ENCODE measurements at regions not wholly inside any gene's neighbourhood (a gene's known extent, or its start where the extent isn't known, plus 50 kb on each side); places are given as distances from the start of the nearest gene placed in this dataset.

DNA sequence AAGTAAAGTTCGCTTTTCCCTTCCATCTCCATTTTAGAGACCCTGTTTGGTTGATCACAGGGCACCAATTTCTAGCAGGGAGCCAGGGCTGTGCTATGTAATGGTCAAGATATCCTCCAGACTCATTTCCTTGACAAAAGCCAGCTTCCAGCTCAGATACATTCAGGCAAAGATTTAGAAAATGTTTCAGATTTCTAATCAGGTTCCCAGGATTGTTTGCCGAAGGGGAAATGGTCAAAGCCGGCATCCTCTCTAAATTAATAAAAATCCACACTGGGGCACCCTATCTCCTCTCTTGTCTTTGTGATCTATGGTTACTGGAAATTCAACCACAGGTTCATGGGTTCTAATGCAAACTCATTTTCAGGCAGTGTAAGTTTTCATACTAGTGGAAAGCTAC lies 686.8 kb upstream of the KIF2B start:
- Histone ChIP-seq H3K23ac (ENCODE audit: low read depth, low read length) (no peak overlapping the region), H3K79me1 (ENCODE audit: low read depth in 1 of 2, low read length in 2 of 2) (no peaks in the 10 kb centered on the region), H2BK15ac (ENCODE audit: low read depth, low read length) (no peak overlapping the region), H2BK5ac (ENCODE audit: low read depth, low read length, poor library complexity, severe bottlenecking) (no peak overlapping the region), H2BK20ac (ENCODE audit: low read depth, low read length) (no peak overlapping the region), H3K4me3 (ENCODE audit: insufficient read depth, low read depth, low read length) (no peak overlapping the region), H3K36me3 (ENCODE audit: control insufficient read depth, insufficient read depth, low read length) (no peaks in the 10 kb centered on the region), H4K20me1 (ENCODE audit: insufficient read depth, low read length) (no peaks in the 10 kb centered on the region), H4K5ac (ENCODE audit: low read depth, low read length) (no peak overlapping the region), H3K9me3 (ENCODE audit: control insufficient read depth, insufficient read depth, low read length) (peaks cover 2% of the 10 kb centered on the region), H3K27ac (ENCODE audit: insufficient read depth, low read length) (no peak overlapping the region), H3K4ac (ENCODE audit: low read depth, low read length) (no peak overlapping the region), H3K14ac (replicated peaks; ENCODE audit: low read depth, low read length) (no peak overlapping the region), H3K4me1 (ENCODE audit: control insufficient read depth, insufficient read depth, low read length) (no peaks in the 10 kb centered on the region), H3K27me3 (ENCODE audit: control insufficient read depth, insufficient read depth, low read length) (no peaks in the 10 kb centered on the region), H4K91ac (ENCODE audit: insufficient read depth, low read depth, low read length) (no peak overlapping the region), H3K56ac (ENCODE audit: extremely low read depth, insufficient read depth, low read length) (no peak overlapping the region), H3K18ac (ENCODE audit: low read depth, low read length) (no peak overlapping the region), H2BK120ac (ENCODE audit: low read depth, low read length) (no peak overlapping the region), H3K9me1 (ENCODE audit: insufficient read depth, low read length) (no peaks in the 10 kb centered on the region), H4K8ac (ENCODE audit: low read depth in 2 of 2, low read length in 2 of 2) (no peak overlapping the region), H3K9ac (ENCODE audit: low read depth, low read length) (no peak overlapping the region), H2AK5ac (ENCODE audit: low read depth, low read length) (no peak overlapping the region), H2AFZ (replicated peaks; ENCODE audit: low read length, poor library complexity) (no peak overlapping the region), H2AK9ac (replicated peaks; ENCODE audit: low read depth, low read length, poor library complexity) (no peak overlapping the region), H3K4me2 (ENCODE audit: low read depth, low read length) (no peak overlapping the region)
- WGBS, 2 experiments (ENCODE audit: extremely low coverage in 2 of 2, insufficient read length in 1 of 2), result no CpG with 5 or more reads among the region's 3 CpGs
- DNase-seq, result no peak
- CTCF ChIA-PET, result no interaction called here
- POLR2A ChIA-PET (ENCODE audit: unreplicated experiment), result no interaction called here
- no peak for ATAC-seq (ENCODE audit: low read depth)
- in situ Hi-C loops (cut with MboI; ENCODE audit: low sequenced_read_pairs), result no loop called here
- dilution Hi-C loops (cut with HindIII; ENCODE audit: low sequenced_read_pairs, unreplicated experiment), result no loop called here
- intact Hi-C loops (cut with micrococcal nuclease), result no loop called here
- no peak for TF ChIP-seq RAD21 (IDR thresholded peaks at IDR 0.05; ENCODE audit: low read length)
- TF ChIP-seq NFE2L2 (IDR thresholded peaks at IDR 0.05; ENCODE audit: low read depth, low read length), result no peak
- TF ChIP-seq RFX5 (IDR thresholded peaks at IDR 0.05; ENCODE audit: low read depth, low read length), result no peak
- no peak for TF ChIP-seq SMC3 (IDR thresholded peaks at IDR 0.05; ENCODE audit: low read depth, low read length)
- TF ChIP-seq POLR2A (IDR thresholded peaks at IDR 0.05; ENCODE audit: low read depth, low read length), result no peak
- TF ChIP-seq MAFK (IDR thresholded peaks at IDR 0.05; ENCODE audit: low read depth, low read length), result no peak
- no peak for TF ChIP-seq FOS (IDR thresholded peaks at IDR 0.05; ENCODE audit: low read depth, low read length)
- TF ChIP-seq, protein P1, sequence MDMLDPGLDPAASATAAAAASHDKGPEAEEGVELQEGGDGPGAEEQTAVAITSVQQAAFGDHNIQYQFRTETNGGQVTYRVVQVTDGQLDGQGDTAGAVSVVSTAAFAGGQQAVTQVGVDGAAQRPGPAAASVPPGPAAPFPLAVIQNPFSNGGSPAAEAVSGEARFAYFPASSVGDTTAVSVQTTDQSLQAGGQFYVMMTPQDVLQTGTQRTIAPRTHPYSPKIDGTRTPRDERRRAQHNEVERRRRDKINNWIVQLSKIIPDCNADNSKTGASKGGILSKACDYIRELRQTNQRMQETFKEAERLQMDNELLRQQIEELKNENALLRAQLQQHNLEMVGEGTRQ (IDR thresholded peaks at IDR 0.05; ENCODE audit: low read depth, low read length), result no peak
- no peak for TF ChIP-seq BHLHE40 (IDR thresholded peaks at IDR 0.05; ENCODE audit: low read depth, low read length)
- TF ChIP-seq MAZ (IDR thresholded peaks at IDR 0.05; ENCODE audit: borderline replicate concordance, low read depth, low read length), result no peak
- TF ChIP-seq, protein P2, sequence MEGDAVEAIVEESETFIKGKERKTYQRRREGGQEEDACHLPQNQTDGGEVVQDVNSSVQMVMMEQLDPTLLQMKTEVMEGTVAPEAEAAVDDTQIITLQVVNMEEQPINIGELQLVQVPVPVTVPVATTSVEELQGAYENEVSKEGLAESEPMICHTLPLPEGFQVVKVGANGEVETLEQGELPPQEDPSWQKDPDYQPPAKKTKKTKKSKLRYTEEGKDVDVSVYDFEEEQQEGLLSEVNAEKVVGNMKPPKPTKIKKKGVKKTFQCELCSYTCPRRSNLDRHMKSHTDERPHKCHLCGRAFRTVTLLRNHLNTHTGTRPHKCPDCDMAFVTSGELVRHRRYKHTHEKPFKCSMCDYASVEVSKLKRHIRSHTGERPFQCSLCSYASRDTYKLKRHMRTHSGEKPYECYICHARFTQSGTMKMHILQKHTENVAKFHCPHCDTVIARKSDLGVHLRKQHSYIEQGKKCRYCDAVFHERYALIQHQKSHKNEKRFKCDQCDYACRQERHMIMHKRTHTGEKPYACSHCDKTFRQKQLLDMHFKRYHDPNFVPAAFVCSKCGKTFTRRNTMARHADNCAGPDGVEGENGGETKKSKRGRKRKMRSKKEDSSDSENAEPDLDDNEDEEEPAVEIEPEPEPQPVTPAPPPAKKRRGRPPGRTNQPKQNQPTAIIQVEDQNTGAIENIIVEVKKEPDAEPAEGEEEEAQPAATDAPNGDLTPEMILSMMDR (conservative IDR thresholded peaks at IDR 0.05; ENCODE audit: low read depth, low read length), result no peak
- TF ChIP-seq, protein P3, sequence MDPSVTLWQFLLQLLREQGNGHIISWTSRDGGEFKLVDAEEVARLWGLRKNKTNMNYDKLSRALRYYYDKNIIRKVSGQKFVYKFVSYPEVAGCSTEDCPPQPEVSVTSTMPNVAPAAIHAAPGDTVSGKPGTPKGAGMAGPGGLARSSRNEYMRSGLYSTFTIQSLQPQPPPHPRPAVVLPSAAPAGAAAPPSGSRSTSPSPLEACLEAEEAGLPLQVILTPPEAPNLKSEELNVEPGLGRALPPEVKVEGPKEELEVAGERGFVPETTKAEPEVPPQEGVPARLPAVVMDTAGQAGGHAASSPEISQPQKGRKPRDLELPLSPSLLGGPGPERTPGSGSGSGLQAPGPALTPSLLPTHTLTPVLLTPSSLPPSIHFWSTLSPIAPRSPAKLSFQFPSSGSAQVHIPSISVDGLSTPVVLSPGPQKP (IDR thresholded peaks at IDR 0.05; ENCODE audit: borderline replicate concordance, low read depth, low read length), result no peak
- no peak for TF ChIP-seq MXI1 (IDR thresholded peaks at IDR 0.05; ENCODE audit: borderline replicate concordance, low read depth, low read length)
- no peak for TF ChIP-seq CHD1 (IDR thresholded peaks at IDR 0.05; ENCODE audit: low read depth, low read length)
- TF ChIP-seq RCOR1 (IDR thresholded peaks at IDR 0.05; ENCODE audit: insufficient replicate concordance, low read length), result no peak
- TF ChIP-seq CEBPB (IDR thresholded peaks at IDR 0.05; ENCODE audit: low read depth, low read length), result no peak
- no TSS peak for BruUV-seq (replicated peaks)

Data from IMR-90 (cell line).